ENCODE measurements at regions not wholly inside any gene's neighbourhood (a gene's known extent, or its start where the extent isn't known, plus 50 kb on each side); places are given as distances from the start of the nearest gene placed in this dataset.

GRCh38 chr5:58048954-58049353 lies 410.9 kb downstream of the PLK2 start (continued):
- TF ChIP-seq CHD7 (IDR thresholded peaks at IDR 0.05; ENCODE audit: insufficient replicate concordance, low read length) (no peak), MAFK (IDR thresholded peaks at IDR 0.05; ENCODE audit: low read depth, low read length) (no peak), TBP (IDR thresholded peaks at IDR 0.05; ENCODE audit: low read depth, low read length) (no peak), TAF7 (optimal IDR thresholded peaks at IDR 0.05; ENCODE audit: borderline replicate concordance, low read depth, low read length) (no peak), MAX (IDR thresholded peaks at IDR 0.05) (no peak)

Data from H1 (cell line).